ENCODE measurements at regions not wholly inside any gene's neighbourhood (a gene's known extent, or its start where the extent isn't known, plus 50 kb on each side); places are given as distances from the start of the nearest gene placed in this dataset.

GRCh38 chr6:21773576-21773968 lies 180.0 kb downstream of the SOX4 start:
- Histone ChIP-seq H2BK15ac (replicated peaks; ENCODE audit: low read depth) (no peak overlapping the region), H3K79me1 (ENCODE audit: low read length) (peaks cover 7% of the 10 kb centered on the region), H2BK120ac (ENCODE audit: low read depth, low read length) (peak overlapping the region; percentile 83), H3K9ac (ENCODE audit: low read length) (no peak overlapping the region), H3K27ac (ENCODE audit: low read depth, low read length) (no peak overlapping the region), H3K36me3 (ENCODE audit: control insufficient read depth, insufficient read depth, low read length) (no peaks in the 10 kb centered on the region), H2BK5ac (ENCODE audit: low read length) (no peak overlapping the region), H3K4me1 (ENCODE audit: control insufficient read depth, low read depth, low read length) (peaks cover 14% of the 10 kb centered on the region), H3K4ac (ENCODE audit: low read depth, low read length) (no peak overlapping the region), H2AK5ac (ENCODE audit: low read length) (no peak overlapping the region), H3K27me3 (ENCODE audit: insufficient read depth, low read length, poor library complexity) (no peaks in the 10 kb centered on the region), H3K4me3 (ENCODE audit: low read length) (no peak overlapping the region), H3K4me2 (ENCODE audit: low read length) (no peak overlapping the region), H3K18ac (ENCODE audit: low read length) (peak overlapping the region; percentile 31), H3K23ac (ENCODE audit: low read length) (no peak overlapping the region), H4K5ac (ENCODE audit: low read length) (no peak overlapping the region), H3K56ac (ENCODE audit: low read length) (peak overlapping the region; percentile 54), H3K79me2 (ENCODE audit: control insufficient read depth, insufficient read depth, low read length) (peaks cover 41% of the 10 kb centered on the region), H4K8ac (ENCODE audit: low read depth, low read length) (no peak overlapping the region)
- WGBS (ENCODE audit: extremely low coverage, insufficient coverage, low lambda C conversion rate), result no CpG with 5 or more reads among the region's 6 CpGs
- DNase-seq, result no peak

GRCh38 chr6:21777846-21778245 lies 184.3 kb downstream of the SOX4 start:
- Histone ChIP-seq H3K79me2 (ENCODE audit: control insufficient read depth, insufficient read depth, low read length) (peaks cover 41% of the 10 kb centered on the region), H4K5ac (ENCODE audit: low read length) (no peak overlapping the region), H3K4me1 (ENCODE audit: control insufficient read depth, low read depth, low read length) (no peaks in the 10 kb centered on the region), H2BK15ac (replicated peaks; ENCODE audit: low read depth) (no peak overlapping the region), H2BK5ac (ENCODE audit: low read length) (no peak overlapping the region), H3K9ac (ENCODE audit: low read length) (no peak overlapping the region), H3K56ac (ENCODE audit: low read length) (no peak overlapping the region), H3K23ac (ENCODE audit: low read length) (no peak overlapping the region), H3K18ac (ENCODE audit: low read length) (no peak overlapping the region), H4K8ac (ENCODE audit: low read depth, low read length) (no peak overlapping the region), H3K79me1 (ENCODE audit: low read length) (peaks cover 14% of the 10 kb centered on the region), H3K4me2 (ENCODE audit: low read length) (no peak overlapping the region), H2AK5ac (ENCODE audit: low read length) (no peak overlapping the region), H3K36me3 (ENCODE audit: control insufficient read depth, insufficient read depth, low read length) (no peaks in the 10 kb centered on the region), H3K27me3 (ENCODE audit: insufficient read depth, low read length, poor library complexity) (no peaks in the 10 kb centered on the region), H2BK120ac (ENCODE audit: low read depth, low read length) (no peak overlapping the region), H3K27ac (ENCODE audit: low read depth, low read length) (no peak overlapping the region), H3K4ac (ENCODE audit: low read depth, low read length) (no peak overlapping the region), H3K4me3 (ENCODE audit: low read length) (no peak overlapping the region)
- WGBS (ENCODE audit: extremely low coverage, insufficient coverage, low lambda C conversion rate), result no CpG with 5 or more reads among the region's 1 CpG
- no peak for DNase-seq

GRCh38 chr6:21780141-21780540 lies 186.6 kb downstream of the SOX4 start:
- no peaks in the 10 kb centered on the region for H3K27me3 ChIP-seq (ENCODE audit: insufficient read depth, low read length, poor library complexity)
- no peaks in the 10 kb centered on the region for H3K4me1 ChIP-seq (ENCODE audit: control insufficient read depth, low read depth, low read length)
- H2BK5ac ChIP-seq (ENCODE audit: low read length), result no peak overlapping the region
- no peak overlapping the region for H3K9ac ChIP-seq (ENCODE audit: low read length)
- no peak overlapping the region for H3K23ac ChIP-seq (ENCODE audit: low read length)
- no peak overlapping the region for H3K56ac ChIP-seq (ENCODE audit: low read length)
- H3K4me2 ChIP-seq (ENCODE audit: low read length), result no peak overlapping the region
- H2BK120ac ChIP-seq (ENCODE audit: low read depth, low read length), result no peak overlapping the region
- no peak overlapping the region for H3K4me3 ChIP-seq (ENCODE audit: low read length)
- H3K4ac ChIP-seq (ENCODE audit: low read depth, low read length), result no peak overlapping the region
- no peak overlapping the region for H2BK15ac ChIP-seq (replicated peaks; ENCODE audit: low read depth)
- WGBS (ENCODE audit: extremely low coverage, insufficient coverage, low lambda C conversion rate), result no CpG with 5 or more reads among the region's 2 CpGs
- H4K8ac ChIP-seq (ENCODE audit: low read depth, low read length), result no peak overlapping the region
- no peak overlapping the region for H3K27ac ChIP-seq (ENCODE audit: low read depth, low read length)
- DNase-seq, result no peak
- H3K79me1 ChIP-seq (ENCODE audit: low read length), result peaks cover 15% of the 10 kb centered on the region
- H4K5ac ChIP-seq (ENCODE audit: low read length), result no peak overlapping the region
- no peak overlapping the region for H2AK5ac ChIP-seq (ENCODE audit: low read length)
- H3K79me2 ChIP-seq (ENCODE audit: control insufficient read depth, insufficient read depth, low read length), result peaks cover 32% of the 10 kb centered on the region
- H3K36me3 ChIP-seq (ENCODE audit: control insufficient read depth, insufficient read depth, low read length), result no peaks in the 10 kb centered on the region
- H3K18ac ChIP-seq (ENCODE audit: low read length), result no peak overlapping the region

- Histone ChIP-seq H3K36me3 (ENCODE audit: control insufficient read depth, insufficient read depth, low read length) (no peaks in the 10 kb centered on the region), H3K4me2 (ENCODE audit: low read length) (no peak overlapping the region), H3K79me1 (ENCODE audit: low read length) (peaks cover 14% of the 10 kb centered on the region), H3K27me3 (ENCODE audit: insufficient read depth, low read length, poor library complexity) (no peaks in the 10 kb centered on the region), H3K56ac (ENCODE audit: low read length) (no peak overlapping the region), H2AK5ac (ENCODE audit: low read length) (no peak overlapping the region), H2BK5ac (ENCODE audit: low read length) (no peak overlapping the region), H3K27ac (ENCODE audit: low read depth, low read length) (no peak overlapping the region), H4K8ac (ENCODE audit: low read depth, low read length) (no peak overlapping the region), H4K5ac (ENCODE audit: low read length) (no peak overlapping the region), H2BK120ac (ENCODE audit: low read depth, low read length) (no peak overlapping the region), H3K4me1 (ENCODE audit: control insufficient read depth, low read depth, low read length) (no peaks in the 10 kb centered on the region), H3K18ac (ENCODE audit: low read length) (no peak overlapping the region), H3K23ac (ENCODE audit: low read length) (no peak overlapping the region), H3K79me2 (ENCODE audit: control insufficient read depth, insufficient read depth, low read length) (peaks cover 35% of the 10 kb centered on the region), H2BK15ac (replicated peaks; ENCODE audit: low read depth) (no peak overlapping the region), H3K9ac (ENCODE audit: low read length) (no peak overlapping the region), H3K4me3 (ENCODE audit: low read length) (no peak overlapping the region), H3K4ac (ENCODE audit: low read depth, low read length) (no peak overlapping the region)
- no CpG with 5 or more reads among the region's 5 CpGs for WGBS (ENCODE audit: extremely low coverage, insufficient coverage, low lambda C conversion rate)
- DNase-seq, result no peak
These were observed 187.1 kb downstream of the SOX4 start for GRCh38 chr6:21780679-21781078.

GRCh38 chr6:21781128-21781527 lies 187.6 kb downstream of the SOX4 start:
- H3K56ac ChIP-seq (ENCODE audit: low read length), result no peak overlapping the region

GRCh38 chr6:21785164-21785563 lies 191.6 kb downstream of the SOX4 start:
- Histone ChIP-seq H3K18ac (ENCODE audit: low read length) (no peak overlapping the region), H4K8ac (ENCODE audit: low read depth, low read length) (no peak overlapping the region), H4K5ac (ENCODE audit: low read length) (no peak overlapping the region), H3K27ac (ENCODE audit: low read depth, low read length) (no peak overlapping the region), H3K4me3 (ENCODE audit: low read length) (no peak overlapping the region), H3K79me1 (ENCODE audit: low read length) (peaks cover 6% of the 10 kb centered on the region), H3K56ac (ENCODE audit: low read length) (no peak overlapping the region), H3K4me1 (ENCODE audit: control insufficient read depth, low read depth, low read length) (no peaks in the 10 kb centered on the region), H2AK5ac (ENCODE audit: low read length) (no peak overlapping the region), H3K36me3 (ENCODE audit: control insufficient read depth, insufficient read depth, low read length) (no peaks in the 10 kb centered on the region), H3K27me3 (ENCODE audit: insufficient read depth, low read length, poor library complexity) (no peaks in the 10 kb centered on the region), H2BK15ac (replicated peaks; ENCODE audit: low read depth) (no peak overlapping the region), H3K23ac (ENCODE audit: low read length) (no peak overlapping the region), H2BK120ac (ENCODE audit: low read depth, low read length) (no peak overlapping the region), H3K4ac (ENCODE audit: low read depth, low read length) (no peak overlapping the region), H2BK5ac (ENCODE audit: low read length) (no peak overlapping the region), H3K79me2 (ENCODE audit: control insufficient read depth, insufficient read depth, low read length) (peaks cover 22% of the 10 kb centered on the region), H3K4me2 (ENCODE audit: low read length) (no peak overlapping the region), H3K9ac (ENCODE audit: low read length) (no peak overlapping the region)
- WGBS (ENCODE audit: extremely low coverage, insufficient coverage, low lambda C conversion rate), result no CpG with 5 or more reads among the region's 1 CpG
- no peak for DNase-seq

More at GRCh38 chr6:21781128-21781527, 187.6 kb downstream of the SOX4 start:
- Histone ChIP-seq H3K18ac (ENCODE audit: low read length) (no peak overlapping the region), H4K5ac (ENCODE audit: low read length) (no peak overlapping the region), H3K79me2 (ENCODE audit: control insufficient read depth, insufficient read depth, low read length) (peaks cover 32% of the 10 kb centered on the region), H2BK120ac (ENCODE audit: low read depth, low read length) (no peak overlapping the region), H3K27ac (ENCODE audit: low read depth, low read length) (no peak overlapping the region), H3K23ac (ENCODE audit: low read length) (no peak overlapping the region), H3K36me3 (ENCODE audit: control insufficient read depth, insufficient read depth, low read length) (no peaks in the 10 kb centered on the region), H3K4me1 (ENCODE audit: control insufficient read depth, low read depth, low read length) (no peaks in the 10 kb centered on the region), H3K79me1 (ENCODE audit: low read length) (peaks cover 11% of the 10 kb centered on the region), H4K8ac (ENCODE audit: low read depth, low read length) (no peak overlapping the region), H3K9ac (ENCODE audit: low read length) (no peak overlapping the region), H2BK15ac (replicated peaks; ENCODE audit: low read depth) (no peak overlapping the region), H3K4me3 (ENCODE audit: low read length) (no peak overlapping the region), H3K27me3 (ENCODE audit: insufficient read depth, low read length, poor library complexity) (no peaks in the 10 kb centered on the region), H2AK5ac (ENCODE audit: low read length) (no peak overlapping the region), H2BK5ac (ENCODE audit: low read length) (no peak overlapping the region), H3K4me2 (ENCODE audit: low read length) (no peak overlapping the region), H3K4ac (ENCODE audit: low read depth, low read length) (no peak overlapping the region)
- no CpG with 5 or more reads among the region's 3 CpGs for WGBS (ENCODE audit: extremely low coverage, insufficient coverage, low lambda C conversion rate)
- DNase-seq, result peak; percentile 25

Data from mesendoderm (in vitro differentiated cells).